Ovary (tissue), 3 donors: ENCODE measurements at regions not wholly inside any gene's neighbourhood (a gene's known extent, or its start where the extent isn't known, plus 50 kb on each side); places are given as distances from the start of the nearest gene placed in this dataset.

Source experiments
- CTCF ChIP-seq, 3 donors: fragments of 450-650 bp in 2 of 3; fragments of 200-600 bp in 1 of 3; IDR thresholded peaks; one replicate each; pipeline versions ENCODE4 v1.5.1 to v1.8.0; 2016 to 2022; ENCODE audit warnings: antibody characterized with exemption in 3 of 3, mild to moderate bottlenecking in 1 of 3
- EP300 ChIP-seq: sonication (generic); formaldehyde crosslinking; IDR thresholded peaks from one replicate; pipeline ENCODE4 v1.6.1; 2017; ENCODE audit warnings: antibody characterized with exemption
- POLR2A ChIP-seq: fragments of 450-650 bp; IDR thresholded peaks from one replicate; pipeline ENCODE4 v1.6.1; 2017; ENCODE audit warnings: antibody characterized with exemption, mild to moderate bottlenecking, moderate library complexity
- donor health status: DM: no; HTN: no; CAD: no.

DNA sequence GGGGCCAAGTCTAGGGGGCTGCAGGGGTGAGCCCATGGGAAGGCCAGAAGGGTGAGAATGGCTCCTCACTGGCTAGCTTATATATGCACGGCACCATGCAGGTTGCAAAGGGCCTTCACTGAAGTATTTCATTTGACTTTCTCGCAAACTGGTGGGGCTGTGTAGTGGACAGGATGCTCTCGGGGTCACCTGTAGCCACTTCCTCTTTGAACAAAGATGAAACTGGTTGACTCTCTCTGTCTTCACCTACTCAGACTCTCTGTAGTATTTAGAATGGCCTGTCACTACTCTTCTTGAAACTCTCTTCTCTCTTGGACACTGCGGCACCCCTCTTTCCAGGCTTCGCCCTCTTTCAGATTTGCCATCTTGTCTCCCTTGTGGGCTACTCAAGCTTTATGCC lies 560.5 kb downstream of the PKHD1 start:
- TF ChIP-seq CTCF (IDR thresholded peaks at IDR 0.05) (no peak), POLR2A (no peak), EP300 (no peak)
